HEK293 (cell line): ENCODE measurements at regions not wholly inside any gene's neighbourhood (a gene's known extent, or its start where the extent isn't known, plus 50 kb on each side); places are given as distances from the start of the nearest gene placed in this dataset.

Experiments used
- CTCF ChIA-PET: fragments of 350-600 bp; formaldehyde crosslinking; extraction: SDS; loops from one replicate; lab custom pipeline; 2021; ENCODE audit warnings: antibody characterized with exemption; lab: Yijun Ruan, JAX
- POLR2A ChIA-PET: fragments of 300-600 bp; formaldehyde crosslinking; extraction: SDS; loops from one replicate; lab custom pipeline; 2020; ENCODE audit warnings: antibody characterized with exemption, inconsistent platforms; lab: Yijun Ruan, JAX
- H3K27ac ChIP-seq: fragments of 200-500 bp; sonication (Bioruptor generic); 2 replicates; pipeline ENCODE4 v1.5.1; 2014; ENCODE audit warnings: low read depth, low read length, control low read depth, inconsistent platforms; ENCODE audit errors: extremely low read depth
- H3K36me3 ChIP-seq, 2 experiments: fragments of 200-500 bp in 1 of 2; sonication (Bioruptor generic) in 1 of 2; 1 replicate in 1 of 2; 2 replicates in 1 of 2; pipeline ENCODE4 v1.5.1; 2014 to 2017; ENCODE audit warnings: inconsistent platforms in 2 of 2, low read length in 2 of 2; ENCODE audit not compliant: control insufficient read depth in 2 of 2, insufficient read depth in 1 of 2
- H3K4me1 ChIP-seq: fragments of 200-500 bp; sonication (Bioruptor generic); 2 replicates; pipeline ENCODE4 v1.5.1; 2014; ENCODE audit warnings: mild to moderate bottlenecking, low read length, inconsistent platforms; ENCODE audit not compliant: control insufficient read depth, insufficient read depth
- H3K4me3 ChIP-seq: 2 replicates; pipeline ENCODE4 v1.5.1; 2011; ENCODE audit warnings: low read depth, mild to moderate bottlenecking, control low read depth, low read length, moderate library complexity
- H3K9me3 ChIP-seq: fragments of 200-500 bp; sonication (Bioruptor generic); 2 replicates; pipeline ENCODE4 v1.5.1; 2014; ENCODE audit warnings: low read depth, low read length, inconsistent platforms; ENCODE audit not compliant: control insufficient read depth, insufficient read depth
- CTCF ChIP-seq: fragments of 450-650 bp; formaldehyde crosslinking; IDR thresholded peaks from 2 replicates; pipeline ENCODE4 v1.5.1; 2016; ENCODE audit warnings: missing biosample characterization, missing genetic modification characterization
- GLI2 ChIP-seq: fragments of 450-650 bp; formaldehyde crosslinking; IDR thresholded peaks from 2 replicates; pipeline ENCODE4; 2017; ENCODE audit warnings: missing biosample characterization, missing genetic modification characterization, low read depth, borderline replicate concordance
- INSM2 ChIP-seq: fragments of 450-650 bp; formaldehyde crosslinking; IDR thresholded peaks from 2 replicates; pipeline ENCODE4 v1.5.1; 2016; ENCODE audit warnings: missing biosample characterization, missing genetic modification characterization
- KLF16 ChIP-seq: fragments of 450-650 bp; formaldehyde crosslinking; IDR thresholded peaks from 2 replicates; pipeline ENCODE4 v1.5.1; 2017; ENCODE audit warnings: missing biosample characterization, missing genetic modification characterization
- KLF17 ChIP-seq: fragments of 450-650 bp; formaldehyde crosslinking; IDR thresholded peaks from 2 replicates; pipeline ENCODE4 v1.5.1; 2016; ENCODE audit warnings: missing biosample characterization, missing genetic modification characterization
- PRDM10 ChIP-seq: fragments of 450-650 bp; formaldehyde crosslinking; IDR thresholded peaks from 2 replicates; pipeline ENCODE4 v1.5.1; 2016; ENCODE audit warnings: missing biosample characterization, missing genetic modification characterization
- SCRT2 ChIP-seq: fragments of 450-650 bp; formaldehyde crosslinking; IDR thresholded peaks from 2 replicates; pipeline ENCODE4 v1.5.1; 2016; ENCODE audit warnings: missing biosample characterization, missing genetic modification characterization
- YY1 ChIP-seq: fragments of 450-650 bp; formaldehyde crosslinking; IDR thresholded peaks from 2 replicates; pipeline ENCODE4 v1.5.1; 2018; ENCODE audit warnings: missing biosample characterization, missing genetic modification characterization
- ZBTB7A ChIP-seq: fragments of 450-650 bp; formaldehyde crosslinking; IDR thresholded peaks from 2 replicates; pipeline ENCODE4 v1.5.1; 2016; ENCODE audit warnings: low read depth, missing biosample characterization, missing genetic modification characterization
- ZNF23 ChIP-seq: fragments of 450-650 bp; formaldehyde crosslinking; IDR thresholded peaks from 2 replicates; pipeline ENCODE4 v1.5.1; 2016; ENCODE audit warnings: missing biosample characterization, missing genetic modification characterization, borderline replicate concordance
- ZNF26 ChIP-seq: fragments of 450-650 bp; formaldehyde crosslinking; IDR thresholded peaks from 2 replicates; pipeline ENCODE4 v1.5.1; 2016; ENCODE audit warnings: missing biosample characterization, missing genetic modification characterization
- ZNF350 ChIP-seq: fragments of 450-650 bp; formaldehyde crosslinking; IDR thresholded peaks from 2 replicates; pipeline ENCODE4 v1.5.0; 2017; ENCODE audit warnings: missing biosample characterization, mild to moderate bottlenecking, missing genetic modification characterization
- ZNF37A ChIP-seq: fragments of 450-650 bp; IDR thresholded peaks from 2 replicates; pipeline ENCODE4 v1.5.1; 2018; ENCODE audit warnings: missing biosample characterization, missing genetic modification characterization
- ZNF514 ChIP-seq: fragments of 450-650 bp; formaldehyde crosslinking; IDR thresholded peaks from 2 replicates; pipeline ENCODE4 v1.5.1; 2016; ENCODE audit warnings: missing biosample characterization, missing genetic modification characterization
- ZNF518A ChIP-seq: fragments of 450-650 bp; formaldehyde crosslinking; conservative IDR thresholded peaks from 2 replicates; pipeline ENCODE4 v1.5.1; 2016; ENCODE audit warnings: low read depth, missing biosample characterization, missing genetic modification characterization
- ZNF549 ChIP-seq: fragments of 450-650 bp; IDR thresholded peaks from 2 replicates; pipeline ENCODE4 v1.5.1; 2018; ENCODE audit warnings: missing biosample characterization, missing genetic modification characterization, mild to moderate bottlenecking, inconsistent platforms, moderate library complexity
- ZNF555 ChIP-seq: fragments of 450-650 bp; formaldehyde crosslinking; conservative IDR thresholded peaks from 2 replicates; pipeline ENCODE4 v1.5.1; 2017; ENCODE audit warnings: missing biosample characterization, mild to moderate bottlenecking, missing genetic modification characterization, inconsistent platforms
- ZNF670 ChIP-seq: fragments of 450-650 bp; formaldehyde crosslinking; IDR thresholded peaks from 2 replicates; pipeline ENCODE4 v1.5.1; 2016; ENCODE audit warnings: missing biosample characterization, missing genetic modification characterization, low read depth

GRCh38 chr1:56401191-56401590 lies 178.2 kb downstream of the PLPP3 start (continued):
- TF ChIP-seq ZNF26 (tag by site-specific recombination), result no peak

- ChIA-PET CTCF (interaction anchor here (0.9 kb wide), 1 partner anchor 11 kb away, joined by 4 read pairs; no protein-coding TSS in a partner anchor), POLR2A (no interaction called here)
- Histone ChIP-seq H3K4me1 (no peaks in the 10 kb centered on the region), H3K9me3 (no peaks in the 10 kb centered on the region), H3K4me3 (no peak overlapping the region), H3K36me3 (no peaks in the 10 kb centered on the region), H3K27ac (no peak overlapping the region)
- no peak for TF ChIP-seq KLF17 (tag by site-specific recombination)
- TF ChIP-seq ZNF549, result peak; percentile 99
- no peak for TF ChIP-seq ZNF37A (tag by site-specific recombination)
Observed at GRCh38 chr1:56400526-56400925, 178.8 kb downstream of the PLPP3 start.

GRCh38 chr1:56399795-56400194 lies 179.6 kb downstream of the PLPP3 start:
- no peaks in the 10 kb centered on the region for H3K36me3 ChIP-seq
- H3K9me3 ChIP-seq, result no peaks in the 10 kb centered on the region
- CTCF ChIA-PET, result interaction anchor here (0.9 kb wide), 1 partner anchor 14 kb away, joined by 3 read pairs; no protein-coding TSS in a partner anchor
- POLR2A ChIA-PET, result no interaction called here
- no peak overlapping the region for H3K4me3 ChIP-seq
- H3K4me1 ChIP-seq, result no peaks in the 10 kb centered on the region
- no peak overlapping the region for H3K27ac ChIP-seq
- no peak for TF ChIP-seq ZNF23 (tag by site-specific recombination)
- no peak for TF ChIP-seq INSM2
- TF ChIP-seq SCRT2 (tag by site-specific recombination), result no peak
- no peak for TF ChIP-seq ZNF514 (tag by site-specific recombination)
- no peak for TF ChIP-seq ZBTB7A (tag by site-specific recombination)
- TF ChIP-seq ZNF670 (tag by site-specific recombination), result no peak
- TF ChIP-seq PRDM10 (tag by site-specific recombination), result no peak
- no peak for TF ChIP-seq ZNF555 (tag by site-specific recombination)
- no peak for TF ChIP-seq GLI2 (tag by site-specific recombination)
- no peak for TF ChIP-seq KLF16
- TF ChIP-seq ZNF350, result no peak
- no peak for TF ChIP-seq YY1 (tag by site-specific recombination)
- no peak for TF ChIP-seq CTCF (tag by site-specific recombination)
- TF ChIP-seq ZNF518A (tag by site-specific recombination), result no peak
